Parathyroid adenoma (tissue), 2 donors: ENCODE measurements at regions not wholly inside any gene's neighbourhood (a gene's known extent, or its start where the extent isn't known, plus 50 kb on each side); places are given as distances from the start of the nearest gene placed in this dataset.

Source experiments
- H2AFZ ChIP-seq: fragments of 300-600 bp; sonication (generic); one replicate; pipeline ENCODE4 v1.7.0; 2017; ENCODE audit warnings: antibody characterized with exemption, mild to moderate bottlenecking
- H3K27ac ChIP-seq: fragments of 300-600 bp; sonication (generic); one replicate; pipeline ENCODE4 v1.7.0; 2017
- H3K27me3 ChIP-seq: fragments of 300-600 bp; sonication (generic); one replicate; pipeline ENCODE4 v1.7.0; 2017; ENCODE audit warnings: low read length; ENCODE audit not compliant: control insufficient read depth, insufficient read depth
- H3K36me3 ChIP-seq: fragments of 300-600 bp; sonication (generic); one replicate; pipeline ENCODE4 v1.7.0; 2017; ENCODE audit warnings: low read length; ENCODE audit not compliant: control insufficient read depth, insufficient read depth
- H3K4me1 ChIP-seq: fragments of 300-600 bp; sonication (generic); one replicate; pipeline ENCODE4 v1.7.0; 2017; ENCODE audit warnings: control low read depth
- H3K4me2 ChIP-seq: fragments of 300-600 bp; sonication (generic); one replicate; pipeline ENCODE4 v1.7.0; 2017; ENCODE audit warnings: low read length
- H3K4me3 ChIP-seq: fragments of 300-600 bp; sonication (generic); one replicate; pipeline ENCODE4 v1.7.0; 2017; ENCODE audit warnings: low read depth, low read length
- H3K79me2 ChIP-seq: fragments of 300-600 bp; sonication (generic); one replicate; pipeline ENCODE4 v1.7.0; 2017; ENCODE audit warnings: control low read depth
- H3K9ac ChIP-seq: fragments of 300-600 bp; sonication (generic); one replicate; pipeline ENCODE4 v1.7.0; 2017; ENCODE audit warnings: mild to moderate bottlenecking
- H3K9me3 ChIP-seq: fragments of 300-600 bp; sonication (generic); one replicate; pipeline ENCODE4 v1.7.0; 2017; ENCODE audit warnings: low read length; ENCODE audit not compliant: control insufficient read depth
- CTCF ChIP-seq: fragments of 300-600 bp; sonication (generic); IDR thresholded peaks from one replicate; pipeline ENCODE4 v1.7.0; 2017; ENCODE audit warnings: antibody characterized with exemption, mild to moderate bottlenecking
- donor health status: primary hyperparathyroidism.

- no peaks in the 10 kb centered on the region for H3K79me2 ChIP-seq
- no peaks in the 10 kb centered on the region for H3K4me1 ChIP-seq
- no peaks in the 10 kb centered on the region for H3K9me3 ChIP-seq
- no peak for TF ChIP-seq CTCF
- H3K4me2 ChIP-seq = no peak overlapping the region
- no peak overlapping the region for H3K9ac ChIP-seq
- H2AFZ ChIP-seq = no peak overlapping the region
- no peaks in the 10 kb centered on the region for H3K27me3 ChIP-seq
- no peak overlapping the region for H3K27ac ChIP-seq
- H3K4me3 ChIP-seq = no peak overlapping the region
- H3K36me3 ChIP-seq = no peaks in the 10 kb centered on the region
These were observed 195.1 kb upstream of the CDKN2B start for GRCh38 chr9:22204240-22204639.

GRCh38 chr9:22206833-22207232, 197.7 kb upstream of the CDKN2B start:
- H3K27me3 ChIP-seq = no peaks in the 10 kb centered on the region
- H3K4me3 ChIP-seq = no peak overlapping the region
- no peaks in the 10 kb centered on the region for H3K9me3 ChIP-seq
- no peak overlapping the region for H2AFZ ChIP-seq
- H3K27ac ChIP-seq = no peak overlapping the region
- H3K4me1 ChIP-seq = no peaks in the 10 kb centered on the region
- TF ChIP-seq CTCF = no peak
- no peak overlapping the region for H3K4me2 ChIP-seq
- H3K36me3 ChIP-seq = no peaks in the 10 kb centered on the region
- no peak overlapping the region for H3K9ac ChIP-seq
- H3K79me2 ChIP-seq = no peaks in the 10 kb centered on the region

DNA sequence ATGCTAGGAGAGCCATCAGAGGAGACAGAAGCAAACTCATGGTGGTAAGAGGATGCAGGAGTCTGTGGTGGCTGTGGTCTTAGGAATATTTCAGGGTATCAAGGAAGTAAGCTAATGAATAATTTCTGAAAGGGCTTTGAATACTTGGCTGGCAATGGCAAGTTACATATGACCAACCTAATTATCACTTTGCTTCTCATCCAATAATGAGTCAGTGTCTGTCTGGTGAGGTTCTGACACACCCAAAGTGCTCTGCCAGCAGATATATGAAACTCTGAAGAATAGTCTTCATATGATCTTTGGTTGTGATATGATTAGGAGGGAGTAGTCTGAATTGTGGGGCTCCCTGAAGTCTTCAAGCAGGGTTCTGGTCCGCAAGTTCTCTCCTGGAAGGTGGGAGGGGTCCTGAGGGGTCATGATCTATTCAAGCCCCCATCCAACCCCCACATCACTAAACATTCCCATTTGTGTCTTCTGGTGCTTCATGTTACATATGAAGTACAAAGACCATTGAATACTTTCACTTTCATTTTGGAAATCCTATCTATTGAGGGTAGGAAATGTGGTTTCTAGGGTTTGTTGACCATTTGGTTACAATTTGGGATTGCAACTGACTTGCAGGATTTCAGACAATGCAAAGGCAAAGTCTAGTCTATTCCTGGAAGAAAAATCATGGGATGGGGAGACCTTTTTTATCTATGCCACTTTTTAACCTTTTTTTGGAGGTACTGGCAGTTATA, 199.9 kb upstream of the CDKN2B start:
- no peaks in the 10 kb centered on the region for H3K79me2 ChIP-seq
- H3K4me3 ChIP-seq = no peak overlapping the region
- no peak overlapping the region for H2AFZ ChIP-seq
- H3K4me1 ChIP-seq = no peaks in the 10 kb centered on the region
- no peak overlapping the region for H3K4me2 ChIP-seq
- H3K9me3 ChIP-seq = no peaks in the 10 kb centered on the region
- H3K36me3 ChIP-seq = no peaks in the 10 kb centered on the region
- H3K9ac ChIP-seq = no peak overlapping the region
- no peak overlapping the region for H3K27ac ChIP-seq
- no peak for TF ChIP-seq CTCF
- H3K27me3 ChIP-seq = no peaks in the 10 kb centered on the region

DNA sequence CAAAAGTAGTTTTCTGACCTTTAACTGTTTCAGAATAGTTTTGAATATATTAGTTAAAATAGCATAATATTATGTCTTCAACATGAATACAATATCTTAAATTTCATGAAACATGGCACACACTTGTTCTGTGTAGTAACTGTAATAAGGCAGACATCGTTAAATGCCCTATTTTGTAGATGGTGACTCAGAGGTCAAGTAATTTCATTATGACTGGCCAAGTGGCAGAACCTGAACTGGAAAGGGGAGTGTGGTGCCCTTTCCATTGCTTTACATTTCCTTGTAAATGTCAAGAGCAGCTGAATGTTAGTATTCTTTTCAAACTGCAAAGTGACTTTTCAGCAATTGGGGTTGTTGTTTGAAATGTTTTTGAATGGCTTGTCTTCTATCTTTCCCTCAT, 201.2 kb upstream of the CDKN2B start:
- no peak for TF ChIP-seq CTCF
- no peak overlapping the region for H3K4me3 ChIP-seq
- H2AFZ ChIP-seq = no peak overlapping the region
- H3K79me2 ChIP-seq = no peaks in the 10 kb centered on the region
- H3K9ac ChIP-seq = no peak overlapping the region
- H3K27me3 ChIP-seq = no peaks in the 10 kb centered on the region
- no peak overlapping the region for H3K27ac ChIP-seq
- H3K4me2 ChIP-seq = no peak overlapping the region
- no peaks in the 10 kb centered on the region for H3K9me3 ChIP-seq
- H3K4me1 ChIP-seq = no peaks in the 10 kb centered on the region
- no peaks in the 10 kb centered on the region for H3K36me3 ChIP-seq

DNA sequence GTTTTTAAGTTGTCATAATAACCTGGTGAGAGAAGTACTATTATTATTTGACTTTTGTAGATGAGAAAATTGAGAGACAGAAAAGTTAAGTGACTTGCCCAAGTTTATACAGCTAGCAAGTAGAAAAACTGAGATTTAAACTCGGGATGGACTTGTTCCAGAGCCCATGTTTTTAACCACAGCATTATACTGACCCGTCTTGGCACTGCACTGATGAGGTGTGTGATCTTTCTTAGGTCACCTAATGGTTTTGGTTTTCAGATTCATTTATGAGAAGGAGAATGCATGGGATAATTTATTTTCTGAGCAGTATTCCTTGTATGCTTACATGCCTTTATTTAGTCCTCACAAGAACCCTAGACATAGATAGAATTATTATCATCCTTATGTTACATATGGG, 201.8 kb upstream of the CDKN2B start:
- TF ChIP-seq CTCF = no peak
- H3K4me1 ChIP-seq = no peaks in the 10 kb centered on the region
- H3K27ac ChIP-seq = no peak overlapping the region
- H2AFZ ChIP-seq = no peak overlapping the region
- H3K79me2 ChIP-seq = no peaks in the 10 kb centered on the region
- no peaks in the 10 kb centered on the region for H3K9me3 ChIP-seq
- no peak overlapping the region for H3K4me3 ChIP-seq
- H3K9ac ChIP-seq = no peak overlapping the region
- H3K27me3 ChIP-seq = no peaks in the 10 kb centered on the region
- no peak overlapping the region for H3K4me2 ChIP-seq
- H3K36me3 ChIP-seq = no peaks in the 10 kb centered on the region
